ENCODE measurements at regions not wholly inside any gene's neighbourhood (a gene's known extent, or its start where the extent isn't known, plus 50 kb on each side); places are given as distances from the start of the nearest gene placed in this dataset.
"Not testable (repeated sequence)": the region's sequence is repeated elsewhere in the genome, so short reads cannot be mapped to it uniquely, and the experiment has no call there.

DNA sequence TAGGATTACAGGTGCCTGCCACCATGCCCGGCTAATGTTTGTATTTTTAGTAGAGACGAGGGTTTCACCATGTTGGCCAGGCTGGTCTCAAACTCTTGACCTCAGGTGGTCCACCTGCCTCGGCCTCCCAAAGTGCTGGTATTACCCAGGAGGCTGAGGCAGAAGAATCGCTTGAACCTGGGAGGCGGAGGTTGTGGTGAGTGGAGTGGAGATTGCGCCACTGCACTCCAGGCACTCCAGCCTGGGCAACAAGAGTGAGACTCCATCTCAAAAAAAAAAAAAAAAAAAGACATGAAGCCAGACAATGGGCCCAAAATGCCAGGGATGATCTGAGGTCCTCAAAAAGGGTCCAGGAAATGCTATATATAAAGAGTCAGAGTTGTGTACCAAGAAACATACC lies 392.9 kb downstream of the SEC14L1 start:
- H3K27me3 ChIP-seq (ENCODE audit: control insufficient read depth in 1 of 2, insufficient read depth in 2 of 2, low read length in 2 of 2); H3K9ac ChIP-seq (ENCODE audit: low read length in 2 of 2); H3K4me3 ChIP-seq (ENCODE audit: low read length in 2 of 2): not testable (repeated sequence)

DNA sequence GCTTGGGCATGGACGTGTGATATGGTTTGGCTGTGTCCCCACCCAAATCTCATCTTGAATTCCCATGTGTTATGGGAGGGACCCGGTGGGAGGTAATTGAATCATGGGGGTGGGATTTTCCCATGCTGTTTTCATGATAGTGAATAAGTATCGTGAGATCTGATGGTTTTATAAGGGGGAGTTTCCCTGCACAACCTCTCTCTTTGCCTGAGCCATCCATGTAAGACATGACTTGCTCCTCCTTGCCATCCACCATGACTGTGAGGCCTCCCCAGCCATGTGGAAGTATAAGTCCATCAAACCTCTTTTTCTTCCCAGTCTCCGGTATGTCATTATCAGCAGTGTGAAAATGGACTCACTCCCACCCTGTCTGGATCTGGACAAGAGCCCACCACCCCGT lies 393.4 kb downstream of the SEC14L1 start:
- Histone ChIP-seq H3K9ac (ENCODE audit: low read length in 2 of 2) (no peak overlapping the region), H3K4me3 (ENCODE audit: low read length in 2 of 2) (no peak overlapping the region), H3K27ac (ENCODE audit: low read length) (no peak overlapping the region), H3K9me3 (ENCODE audit: control insufficient read depth in 2 of 2, low read length in 2 of 2) (no peaks in the 10 kb centered on the region), H3K27me3 (ENCODE audit: control insufficient read depth in 1 of 2, insufficient read depth in 2 of 2, low read length in 2 of 2) (peaks cover 3 to 5% of the 10 kb centered on the region in 2 donors), H3K36me3 (ENCODE audit: control insufficient read depth in 2 of 2, insufficient read depth in 2 of 2, low read length in 2 of 2) (no peaks in the 10 kb centered on the region), H3K4me1 (ENCODE audit: control insufficient read depth, insufficient read depth, low read length) (no peaks in the 10 kb centered on the region)

More for the DNA sequence above, 392.9 kb downstream of the SEC14L1 start:
- not testable (repeated sequence) for H3K9me3 ChIP-seq (ENCODE audit: control insufficient read depth in 2 of 2, low read length in 2 of 2); H3K4me1 ChIP-seq (ENCODE audit: control insufficient read depth, insufficient read depth, low read length); H3K36me3 ChIP-seq (ENCODE audit: control insufficient read depth in 2 of 2, insufficient read depth in 2 of 2, low read length in 2 of 2); H3K27ac ChIP-seq (ENCODE audit: low read length)

DNA sequence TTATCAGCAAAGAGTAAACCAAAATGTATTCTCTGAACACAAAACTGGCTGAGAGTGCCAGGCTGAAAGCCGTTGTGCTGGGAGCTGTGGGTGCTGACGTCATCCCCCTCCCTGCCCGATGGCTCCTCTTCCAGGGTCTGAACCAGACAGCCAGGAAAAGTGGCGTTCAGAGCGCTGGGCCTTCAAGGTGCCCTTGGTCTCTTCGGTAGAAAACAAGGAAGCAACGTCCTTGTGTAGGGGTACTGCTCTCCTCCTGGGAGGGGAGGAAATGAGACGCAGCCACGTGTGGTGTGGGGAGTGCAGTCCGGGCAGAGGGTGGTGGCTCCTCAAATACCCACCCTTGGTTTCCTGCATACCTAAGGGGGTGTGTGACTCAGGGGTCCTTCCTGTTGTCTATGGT lies 394.7 kb downstream of the SEC14L1 start:
- peaks cover 0 to under 1% of the 10 kb centered on the region in 2 donors for H3K27me3 ChIP-seq (ENCODE audit: control insufficient read depth in 1 of 2, insufficient read depth in 2 of 2, low read length in 2 of 2)
- no peak overlapping the region for H3K4me3 ChIP-seq (ENCODE audit: low read length in 2 of 2)
- peak overlapping the region; percentile 69 for H3K27ac ChIP-seq (ENCODE audit: low read length)
- H3K36me3 ChIP-seq (ENCODE audit: control insufficient read depth in 2 of 2, insufficient read depth in 2 of 2, low read length in 2 of 2) = no peaks in the 10 kb centered on the region
- H3K9me3 ChIP-seq (ENCODE audit: control insufficient read depth in 2 of 2, low read length in 2 of 2) = no peaks in the 10 kb centered on the region
- H3K4me1 ChIP-seq (ENCODE audit: control insufficient read depth, insufficient read depth, low read length) = no peaks in the 10 kb centered on the region
- peak overlapping the region in 1 of 2 donors; percentile 29 for H3K9ac ChIP-seq (ENCODE audit: low read length in 2 of 2)

DNA sequence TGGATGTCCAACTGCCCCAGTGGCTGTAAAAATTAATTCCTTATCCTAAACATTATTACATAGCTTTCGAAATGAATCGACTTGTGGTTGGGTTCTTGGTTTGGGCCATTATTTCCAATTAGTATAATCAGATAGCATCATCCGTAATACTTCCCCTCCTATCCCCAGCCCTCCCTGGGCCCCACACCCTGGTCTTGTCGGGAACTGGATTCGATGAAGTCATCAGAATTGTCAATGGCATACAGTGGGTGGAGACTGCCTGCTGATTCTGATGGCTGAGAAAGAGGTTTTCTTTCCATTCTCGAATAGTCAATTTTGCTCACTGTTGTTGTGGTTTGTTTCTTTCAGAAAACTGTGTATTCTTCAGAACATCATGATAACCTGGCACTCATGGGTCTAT lies 395.1 kb downstream of the SEC14L1 start:
- H3K9ac ChIP-seq (ENCODE audit: low read length in 2 of 2) = no peak overlapping the region
- peak overlapping the region; percentile 69 for H3K27ac ChIP-seq (ENCODE audit: low read length)
- peaks cover 2 to 3% of the 10 kb centered on the region in 2 donors for H3K27me3 ChIP-seq (ENCODE audit: control insufficient read depth in 1 of 2, insufficient read depth in 2 of 2, low read length in 2 of 2)
- no peak overlapping the region for H3K4me3 ChIP-seq (ENCODE audit: low read length in 2 of 2)
- no peaks in the 10 kb centered on the region for H3K9me3 ChIP-seq (ENCODE audit: control insufficient read depth in 2 of 2, low read length in 2 of 2)
- H3K4me1 ChIP-seq (ENCODE audit: control insufficient read depth, insufficient read depth, low read length) = no peaks in the 10 kb centered on the region
- H3K36me3 ChIP-seq (ENCODE audit: control insufficient read depth in 2 of 2, insufficient read depth in 2 of 2, low read length in 2 of 2) = no peaks in the 10 kb centered on the region

DNA sequence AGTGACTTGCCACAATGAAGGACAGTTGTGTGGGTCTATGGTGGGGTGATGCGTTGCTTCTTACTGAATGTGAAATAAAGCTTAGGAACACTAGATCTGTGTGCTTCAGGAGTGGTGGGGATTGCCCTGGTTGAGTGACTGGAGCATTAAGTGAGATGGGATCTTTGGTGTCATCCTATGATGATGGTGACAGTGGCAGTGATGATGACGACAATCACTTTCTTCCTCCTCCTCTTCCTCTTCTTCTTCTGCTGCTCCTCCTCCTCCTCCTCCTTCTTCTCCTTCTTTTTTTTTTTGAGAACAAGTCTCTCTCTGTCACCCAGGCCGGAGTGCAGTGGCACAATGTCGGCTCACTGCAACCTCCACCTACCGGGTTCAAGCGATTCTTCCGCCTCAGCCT lies 396.8 kb downstream of the SEC14L1 start:
- Histone ChIP-seq H3K4me1 (ENCODE audit: control insufficient read depth, insufficient read depth, low read length) (peaks cover 5% of the 10 kb centered on the region), H3K4me3 (ENCODE audit: low read length in 2 of 2) (no peak overlapping the region), H3K9me3 (ENCODE audit: control insufficient read depth in 2 of 2, low read length in 2 of 2) (no peaks in the 10 kb centered on the region), H3K27me3 (ENCODE audit: control insufficient read depth in 1 of 2, insufficient read depth in 2 of 2, low read length in 2 of 2) (peaks cover 2 to 3% of the 10 kb centered on the region in 2 donors), H3K9ac (ENCODE audit: low read length in 2 of 2) (no peak overlapping the region), H3K36me3 (ENCODE audit: control insufficient read depth in 2 of 2, insufficient read depth in 2 of 2, low read length in 2 of 2) (no peaks in the 10 kb centered on the region), H3K27ac (ENCODE audit: low read length) (no peak overlapping the region)

DNA sequence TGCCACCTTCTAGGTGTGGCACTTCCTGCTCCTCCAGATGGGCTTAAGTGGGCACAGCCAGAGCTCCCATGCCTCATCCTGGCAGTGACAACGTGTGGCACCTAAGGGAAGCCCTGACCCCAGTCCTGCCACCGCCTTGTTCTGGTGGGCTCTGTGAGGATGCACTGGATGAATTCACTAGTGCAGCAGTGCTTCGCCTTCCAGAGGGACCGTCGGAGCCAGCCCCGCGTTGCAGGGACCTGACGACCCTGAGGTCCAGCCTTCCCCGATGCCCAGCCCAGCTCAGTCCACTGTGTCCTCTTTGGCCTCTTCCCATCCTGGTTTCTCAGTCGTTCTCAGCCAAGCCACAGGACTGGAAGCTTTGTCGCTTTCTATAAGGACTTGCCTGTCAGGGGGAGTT lies 399.8 kb downstream of the SEC14L1 start:
- no peak overlapping the region for H3K27ac ChIP-seq (ENCODE audit: low read length)
- H3K9ac ChIP-seq (ENCODE audit: low read length in 2 of 2) = no peak overlapping the region
- no peak overlapping the region for H3K4me3 ChIP-seq (ENCODE audit: low read length in 2 of 2)
- no peaks in the 10 kb centered on the region for H3K9me3 ChIP-seq (ENCODE audit: control insufficient read depth in 2 of 2, low read length in 2 of 2)
- H3K4me1 ChIP-seq (ENCODE audit: control insufficient read depth, insufficient read depth, low read length) = peaks cover 6% of the 10 kb centered on the region
- H3K36me3 ChIP-seq (ENCODE audit: control insufficient read depth in 2 of 2, insufficient read depth in 2 of 2, low read length in 2 of 2) = no peaks in the 10 kb centered on the region
- H3K27me3 ChIP-seq (ENCODE audit: control insufficient read depth in 1 of 2, insufficient read depth in 2 of 2, low read length in 2 of 2) = peaks cover 2 to 3% of the 10 kb centered on the region in 2 donors

DNA sequence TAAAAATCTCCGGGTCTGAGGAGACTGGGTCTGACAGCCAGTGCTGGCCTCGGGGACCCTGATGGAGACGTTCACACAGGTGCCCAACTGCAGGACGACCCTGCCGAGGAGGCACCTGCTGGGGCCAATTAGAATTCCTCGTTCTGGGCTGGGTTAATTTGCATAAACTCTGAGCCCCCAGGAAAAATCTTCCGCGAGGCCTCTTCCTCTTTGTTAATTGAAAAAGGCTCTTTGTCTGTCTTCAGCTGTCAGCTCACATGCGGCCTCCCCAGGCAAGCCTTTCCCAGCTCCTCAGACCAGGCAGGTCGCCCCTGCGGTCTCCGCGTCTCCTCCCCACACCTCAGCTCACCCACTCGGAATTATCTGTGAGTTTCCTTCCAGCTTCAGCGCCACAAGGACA lies 400.2 kb downstream of the SEC14L1 start:
- no peak overlapping the region for H3K27ac ChIP-seq (ENCODE audit: low read length)
- H3K9me3 ChIP-seq (ENCODE audit: control insufficient read depth in 2 of 2, low read length in 2 of 2) = no peaks in the 10 kb centered on the region
- H3K27me3 ChIP-seq (ENCODE audit: control insufficient read depth in 1 of 2, insufficient read depth in 2 of 2, low read length in 2 of 2) = peaks cover 2 to 3% of the 10 kb centered on the region in 2 donors
- H3K4me1 ChIP-seq (ENCODE audit: control insufficient read depth, insufficient read depth, low read length) = peaks cover 6% of the 10 kb centered on the region
- H3K36me3 ChIP-seq (ENCODE audit: control insufficient read depth in 2 of 2, insufficient read depth in 2 of 2, low read length in 2 of 2) = no peaks in the 10 kb centered on the region
- H3K9ac ChIP-seq (ENCODE audit: low read length in 2 of 2) = no peak overlapping the region
- no peak overlapping the region for H3K4me3 ChIP-seq (ENCODE audit: low read length in 2 of 2)

DNA sequence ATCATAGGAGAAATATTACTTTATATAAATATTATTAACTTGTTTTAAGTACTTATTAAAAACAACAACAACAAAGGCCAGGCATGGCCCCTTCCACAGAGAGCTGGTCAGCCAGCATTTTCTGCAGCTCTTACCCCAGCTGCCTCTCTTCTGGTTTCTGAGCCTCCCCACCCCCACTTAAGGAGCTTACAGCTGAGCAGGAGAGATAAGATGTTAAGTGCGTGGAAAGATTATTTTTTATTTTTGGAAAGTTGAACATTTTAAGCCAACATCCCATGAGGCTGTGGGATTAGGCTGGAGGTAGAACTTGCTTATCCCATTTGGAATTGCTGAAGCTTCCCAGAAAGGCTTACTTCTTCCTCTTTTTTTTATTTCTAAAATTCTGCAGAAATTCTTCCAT lies 401.2 kb downstream of the SEC14L1 start:
- Histone ChIP-seq H3K27me3 (ENCODE audit: control insufficient read depth in 1 of 2, insufficient read depth in 2 of 2, low read length in 2 of 2) (peaks cover 2 to 3% of the 10 kb centered on the region in 2 donors), H3K4me3 (ENCODE audit: low read length in 2 of 2) (no peak overlapping the region), H3K36me3 (ENCODE audit: control insufficient read depth in 2 of 2, insufficient read depth in 2 of 2, low read length in 2 of 2) (no peaks in the 10 kb centered on the region), H3K9me3 (ENCODE audit: control insufficient read depth in 2 of 2, low read length in 2 of 2) (no peaks in the 10 kb centered on the region), H3K27ac (ENCODE audit: low read length) (no peak overlapping the region), H3K4me1 (ENCODE audit: control insufficient read depth, insufficient read depth, low read length) (peaks cover 6% of the 10 kb centered on the region), H3K9ac (ENCODE audit: low read length in 2 of 2) (no peak overlapping the region)

DNA sequence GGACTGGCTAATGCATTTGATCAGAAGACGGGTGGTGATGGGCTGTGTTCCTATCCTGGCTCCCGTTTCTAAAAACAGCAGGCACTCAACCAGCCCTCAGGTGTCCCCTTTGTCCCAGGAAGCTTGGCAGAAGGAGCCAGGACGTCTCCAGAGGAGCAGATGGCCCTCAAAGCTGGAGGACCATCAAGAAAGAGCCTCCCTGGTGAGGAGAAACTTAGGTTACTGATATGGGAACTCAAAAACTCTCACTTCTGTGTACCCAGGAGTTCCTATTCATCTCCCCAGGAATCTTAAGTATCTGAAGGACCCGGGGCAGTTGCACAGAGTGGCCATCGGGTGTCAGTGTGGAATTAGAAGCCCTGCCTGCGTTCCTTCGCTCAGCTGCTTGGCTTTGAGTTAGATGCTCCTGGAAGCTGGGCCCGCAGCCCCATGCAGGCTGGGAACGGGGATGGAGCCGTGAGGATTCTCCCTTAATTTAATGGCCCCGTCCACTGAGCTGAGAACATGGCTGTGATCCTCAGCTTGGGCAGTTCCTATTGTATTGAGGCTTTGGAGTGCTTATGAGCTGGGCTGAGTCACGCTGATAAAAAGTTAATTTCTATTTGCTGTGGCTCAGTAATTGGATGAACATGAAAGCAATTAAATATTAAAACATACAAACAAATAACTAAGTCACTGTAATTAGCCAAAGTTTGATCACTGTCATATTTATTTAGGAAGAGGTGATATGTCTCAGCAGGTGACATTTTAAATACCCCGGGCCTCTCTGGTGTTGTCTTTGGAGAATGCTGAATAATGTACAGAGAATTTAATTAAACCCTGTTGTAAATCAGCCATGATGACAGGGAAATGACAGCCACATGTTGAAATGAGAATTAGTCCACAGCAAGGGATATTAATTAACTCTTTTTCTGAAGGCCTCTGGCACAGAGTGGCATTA lies 402.1 kb downstream of the SEC14L1 start:
- no peaks in the 10 kb centered on the region for H3K36me3 ChIP-seq (ENCODE audit: control insufficient read depth in 2 of 2, insufficient read depth in 2 of 2, low read length in 2 of 2)
- no peak overlapping the region for H3K4me3 ChIP-seq (ENCODE audit: low read length in 2 of 2)
- no peak overlapping the region for H3K27ac ChIP-seq (ENCODE audit: low read length)
- peaks cover 6% of the 10 kb centered on the region for H3K4me1 ChIP-seq (ENCODE audit: control insufficient read depth, insufficient read depth, low read length)
- peaks cover 2 to 3% of the 10 kb centered on the region in 2 donors for H3K27me3 ChIP-seq (ENCODE audit: control insufficient read depth in 1 of 2, insufficient read depth in 2 of 2, low read length in 2 of 2)
- no peak overlapping the region for H3K9ac ChIP-seq (ENCODE audit: low read length in 2 of 2)
- H3K9me3 ChIP-seq (ENCODE audit: control insufficient read depth in 2 of 2, low read length in 2 of 2) = no peaks in the 10 kb centered on the region

DNA sequence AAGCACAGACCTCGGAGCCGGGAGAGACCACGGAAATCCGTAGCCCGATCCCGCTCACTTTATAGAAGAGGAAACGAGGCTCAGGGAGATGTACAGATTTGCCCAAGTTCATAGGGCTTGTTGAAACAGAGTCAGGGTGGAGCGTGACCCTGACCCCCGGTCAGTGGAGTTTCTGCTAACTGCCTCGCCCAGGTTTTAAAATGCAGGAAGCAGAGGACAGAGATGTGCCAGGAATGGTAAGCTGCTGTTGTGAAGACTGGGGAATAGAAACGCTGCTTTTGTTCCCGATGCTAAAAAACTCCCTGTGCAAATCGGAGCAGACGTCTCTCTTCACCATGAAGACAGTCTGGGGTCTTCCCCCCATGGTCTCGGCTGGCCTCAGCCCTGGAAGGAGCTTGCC lies 403.0 kb downstream of the SEC14L1 start:
- no peak overlapping the region for H3K27ac ChIP-seq (ENCODE audit: low read length)
- H3K9me3 ChIP-seq (ENCODE audit: control insufficient read depth in 2 of 2, low read length in 2 of 2) = no peaks in the 10 kb centered on the region
- H3K36me3 ChIP-seq (ENCODE audit: control insufficient read depth in 2 of 2, insufficient read depth in 2 of 2, low read length in 2 of 2) = no peaks in the 10 kb centered on the region
- no peak overlapping the region for H3K9ac ChIP-seq (ENCODE audit: low read length in 2 of 2)
- H3K4me1 ChIP-seq (ENCODE audit: control insufficient read depth, insufficient read depth, low read length) = peaks cover 6% of the 10 kb centered on the region
- H3K4me3 ChIP-seq (ENCODE audit: low read length in 2 of 2) = no peak overlapping the region
- peaks cover 2 to 3% of the 10 kb centered on the region in 2 donors for H3K27me3 ChIP-seq (ENCODE audit: control insufficient read depth in 1 of 2, insufficient read depth in 2 of 2, low read length in 2 of 2)
